Fibroblast of the aortic adventitia (primary cell): ENCODE measurements at regions not wholly inside any gene's neighbourhood (a gene's known extent, or its start where the extent isn't known, plus 50 kb on each side); places are given as distances from the start of the nearest gene placed in this dataset.

Experiments used
- DNase-seq: peaks from one replicate; pipeline ENCODE4 v3.0.0-alpha.2; 2010; ENCODE audit warnings: low read depth
- H3K4me3 ChIP-seq: 2 replicates; pipeline ENCODE4 v1.5.1; 2011; ENCODE audit warnings: low read depth, mild to moderate bottlenecking, control low read depth, low read length, moderate library complexity
- TF ChIP-seq, protein P1 (sequence below): IDR thresholded peaks from 2 replicates; pipeline ENCODE4 v1.5.1; 2011; ENCODE audit warnings: mild to moderate bottlenecking, low read length, control low read depth, inconsistent platforms; ENCODE audit not compliant: insufficient read depth

DNA sequence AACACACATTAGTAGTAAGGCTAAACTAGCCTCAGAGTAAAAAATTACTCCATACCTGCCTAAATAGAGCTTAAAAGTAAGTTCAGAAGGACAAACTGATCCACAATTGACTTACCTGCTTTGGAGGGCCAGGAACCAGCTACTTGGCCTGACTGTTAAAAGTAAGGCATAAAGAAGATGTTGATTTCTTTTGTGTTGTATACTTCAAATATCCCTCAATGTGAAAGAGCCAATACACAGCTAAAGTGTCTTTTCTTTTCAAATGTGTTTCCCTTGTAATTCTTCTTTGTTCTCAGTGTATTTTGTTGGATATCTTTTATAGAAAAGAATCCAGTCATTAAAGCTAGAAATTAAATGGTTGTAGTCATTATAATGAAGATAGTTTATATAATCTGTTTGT is 171.1 kb downstream of the TANC2 start:
- H3K4me3 ChIP-seq: no peak overlapping the region
- TF ChIP-seq, protein P1, sequence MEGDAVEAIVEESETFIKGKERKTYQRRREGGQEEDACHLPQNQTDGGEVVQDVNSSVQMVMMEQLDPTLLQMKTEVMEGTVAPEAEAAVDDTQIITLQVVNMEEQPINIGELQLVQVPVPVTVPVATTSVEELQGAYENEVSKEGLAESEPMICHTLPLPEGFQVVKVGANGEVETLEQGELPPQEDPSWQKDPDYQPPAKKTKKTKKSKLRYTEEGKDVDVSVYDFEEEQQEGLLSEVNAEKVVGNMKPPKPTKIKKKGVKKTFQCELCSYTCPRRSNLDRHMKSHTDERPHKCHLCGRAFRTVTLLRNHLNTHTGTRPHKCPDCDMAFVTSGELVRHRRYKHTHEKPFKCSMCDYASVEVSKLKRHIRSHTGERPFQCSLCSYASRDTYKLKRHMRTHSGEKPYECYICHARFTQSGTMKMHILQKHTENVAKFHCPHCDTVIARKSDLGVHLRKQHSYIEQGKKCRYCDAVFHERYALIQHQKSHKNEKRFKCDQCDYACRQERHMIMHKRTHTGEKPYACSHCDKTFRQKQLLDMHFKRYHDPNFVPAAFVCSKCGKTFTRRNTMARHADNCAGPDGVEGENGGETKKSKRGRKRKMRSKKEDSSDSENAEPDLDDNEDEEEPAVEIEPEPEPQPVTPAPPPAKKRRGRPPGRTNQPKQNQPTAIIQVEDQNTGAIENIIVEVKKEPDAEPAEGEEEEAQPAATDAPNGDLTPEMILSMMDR: no peak
- DNase-seq: no peak

DNA sequence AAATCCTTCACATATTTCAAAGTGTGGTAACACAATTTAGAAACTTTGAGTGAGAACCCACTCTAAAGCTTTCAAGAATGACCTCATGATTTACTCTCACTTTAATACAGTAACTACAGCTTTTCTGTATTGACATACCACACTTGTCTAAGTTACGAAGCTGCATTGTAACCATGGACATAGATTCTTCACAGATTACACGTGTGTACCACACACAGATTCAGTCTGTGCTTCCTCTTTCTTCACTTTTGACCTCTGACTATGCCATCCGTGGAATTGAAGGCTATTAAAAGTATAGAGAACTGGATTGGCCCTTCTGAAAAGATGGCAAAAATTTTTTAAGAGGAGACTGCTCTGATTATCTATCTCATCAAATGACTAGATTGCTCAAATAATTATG is 172.7 kb downstream of the TANC2 start:
- no peak overlapping the region for H3K4me3 ChIP-seq
- DNase-seq: no peak
- TF ChIP-seq, protein P1: no peak

DNA sequence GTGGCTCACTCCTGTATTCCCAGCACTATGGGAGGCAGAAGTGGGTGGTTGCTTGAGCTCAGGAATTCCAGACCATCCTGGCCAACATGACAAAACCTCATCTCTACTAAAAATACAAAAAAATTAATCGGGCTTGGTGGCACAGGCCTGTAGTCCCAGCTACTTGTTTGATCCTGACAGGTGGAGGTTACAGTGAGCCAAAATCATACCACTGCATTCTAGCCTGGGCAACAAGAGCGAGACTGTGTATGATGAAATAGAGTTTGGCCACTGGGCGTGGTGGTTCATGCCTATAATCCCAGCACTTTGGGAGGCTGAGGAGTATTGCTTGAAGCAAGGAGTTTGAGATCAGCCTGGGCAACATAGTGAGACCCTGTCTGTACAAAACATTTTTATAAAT is 173.3 kb downstream of the TANC2 start:
- H3K4me3 ChIP-seq: no peak overlapping the region
- TF ChIP-seq, protein P1: no peak
- no peak for DNase-seq

DNA sequence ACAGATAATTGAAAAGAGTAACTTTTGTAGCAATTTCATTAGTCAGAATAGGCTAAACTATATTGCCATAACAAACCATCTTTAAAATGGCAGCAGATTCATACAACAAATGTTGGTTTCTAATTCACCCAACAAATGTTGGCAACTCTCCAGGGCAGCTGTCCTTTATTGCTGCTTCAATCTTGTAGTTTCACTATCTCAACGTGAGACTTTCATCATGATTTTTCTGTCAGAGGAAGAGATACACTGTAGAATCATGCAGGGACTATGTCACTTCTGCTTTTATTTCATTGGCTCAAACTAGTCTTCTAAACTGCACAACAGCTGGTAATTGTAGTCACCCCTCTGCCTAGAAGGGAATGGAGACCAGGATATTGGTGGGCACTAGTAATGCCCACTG is 174.2 kb downstream of the TANC2 start:
- H3K4me3 ChIP-seq: no peak overlapping the region
- TF ChIP-seq, protein P1: no peak
- DNase-seq: peak; percentile 13

DNA sequence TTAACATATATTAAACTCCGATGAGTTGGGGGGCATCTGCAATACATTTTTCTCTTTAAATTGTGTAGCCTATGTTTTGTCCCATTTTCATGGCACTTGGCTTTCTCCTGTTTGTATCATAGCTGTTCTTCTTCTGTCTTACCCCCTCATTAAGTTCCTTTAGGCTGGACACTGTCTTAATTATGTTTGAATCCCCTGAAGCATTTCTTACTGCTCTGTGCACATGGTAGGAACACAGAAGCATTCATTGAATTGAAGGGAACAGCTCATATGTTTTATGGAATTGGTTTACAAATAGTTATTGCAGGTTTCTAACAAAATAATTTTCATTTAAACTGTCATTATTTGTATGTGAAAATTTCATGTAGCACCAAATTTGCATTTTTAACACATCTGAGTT is 176.8 kb downstream of the TANC2 start:
- TF ChIP-seq, protein P1: no peak
- DNase-seq: no peak
- H3K4me3 ChIP-seq: no peak overlapping the region

DNA sequence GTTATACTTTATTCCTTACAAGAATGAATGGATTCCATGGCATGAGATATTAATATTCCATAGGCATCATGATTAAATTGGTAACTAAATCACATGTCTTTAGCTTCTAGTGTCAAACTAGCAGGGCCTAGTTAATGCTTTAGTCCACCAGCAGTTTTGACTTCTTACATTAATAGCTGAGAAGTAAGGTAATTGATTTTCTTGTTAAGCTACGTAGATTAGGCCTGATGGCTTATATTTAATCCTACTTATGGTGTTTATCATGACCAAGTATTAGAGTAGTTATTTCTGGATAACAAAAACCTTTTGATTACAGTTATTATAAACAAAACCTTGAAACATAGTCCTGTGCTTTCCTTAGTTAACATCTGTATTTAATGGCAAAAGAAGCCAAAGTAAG is 184.5 kb downstream of the TANC2 start:
- peak; percentile 7 for DNase-seq
- no peak overlapping the region for H3K4me3 ChIP-seq
- TF ChIP-seq, protein P1: no peak

DNA sequence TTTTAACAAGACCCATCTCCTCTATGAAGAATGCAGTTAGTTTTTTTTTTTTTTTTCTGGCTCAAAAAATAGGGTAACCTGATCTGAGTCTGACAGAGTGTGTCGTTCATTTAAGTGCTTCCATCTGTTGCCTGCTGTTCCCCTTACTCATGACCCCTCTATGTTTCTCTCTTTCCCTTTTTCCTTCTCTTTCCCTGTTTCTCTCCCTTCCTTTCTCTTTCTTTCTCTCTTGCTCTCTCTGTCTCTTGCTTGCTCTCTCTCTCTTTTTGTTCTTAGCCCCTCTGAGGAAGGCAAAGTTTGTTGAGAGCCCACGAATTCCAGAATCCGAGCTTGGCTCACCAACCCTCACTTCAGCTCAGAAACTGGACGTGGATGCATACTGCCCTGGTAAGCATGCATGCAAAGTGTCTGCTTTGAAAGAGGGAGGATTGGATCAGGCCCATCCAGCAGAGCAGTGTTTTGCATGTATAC is 185.0 kb downstream of the TANC2 start:
- no peak overlapping the region for H3K4me3 ChIP-seq
- peak; percentile 56 for DNase-seq
- TF ChIP-seq, protein P1: no peak
